Mammary epithelial cell (primary cell): ENCODE measurements at regions not wholly inside any gene's neighbourhood (a gene's known extent, or its start where the extent isn't known, plus 50 kb on each side); places are given as distances from the start of the nearest gene placed in this dataset.

ENCODE experiments used
- CTCF ChIP-seq, 2 donors: IDR thresholded peaks in 1 of 2; conservative IDR thresholded peaks in 1 of 2; 2 replicates each; pipeline ENCODE4 v1.5.1; 2011 to 2012; ENCODE audit warnings: inconsistent platforms in 2 of 2, low read length in 2 of 2, mild to moderate bottlenecking in 2 of 2, control low read depth in 1 of 2, low read depth in 1 of 2; ENCODE audit not compliant: insufficient read depth in 1 of 2; ENCODE audit errors: extremely low read depth in 1 of 2
- EZH2 ChIP-seq: IDR thresholded peaks from 2 replicates; pipeline ENCODE4 v1.6.1; 2012; ENCODE audit warnings: low read length, inconsistent platforms, borderline replicate concordance

- TF ChIP-seq CTCF (conservative IDR thresholded peaks at IDR 0.05 in 1 of 2, IDR thresholded peaks at IDR 0.05 in 1 of 2; ENCODE audit: extremely low read depth in 1 of 2, insufficient read depth in 1 of 2, low read depth in 1 of 2, low read length in 2 of 2) (no peak), EZH2 (no peak)
Observed at GRCh38 chr10:83995738-83996331, 143.5 kb upstream of the GHITM start.
